ENCODE measurements at regions not wholly inside any gene's neighbourhood (a gene's known extent, or its start where the extent isn't known, plus 50 kb on each side); places are given as distances from the start of the nearest gene placed in this dataset.

DNA sequence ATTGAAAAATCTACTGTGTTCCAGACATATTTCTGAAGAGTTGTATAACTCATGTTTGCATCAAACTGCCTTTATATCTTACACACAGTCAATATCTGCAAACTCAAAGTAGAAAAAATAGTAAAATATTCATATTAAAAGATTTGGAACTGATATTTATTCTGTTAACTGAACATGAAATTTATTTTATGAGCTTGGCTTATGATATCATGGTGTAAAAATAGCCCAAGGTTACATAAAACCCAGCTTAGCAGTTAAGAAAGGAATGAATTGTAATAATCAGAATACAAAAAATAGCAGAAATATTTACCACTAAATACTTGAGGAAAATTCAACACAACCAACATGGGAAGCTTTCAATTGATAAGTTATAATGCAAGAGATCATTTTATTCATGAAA is 367.9 kb downstream of the FLRT2 start:
- H3K27ac ChIP-seq: no peak overlapping the region
- DNase-seq: no peak
- no peaks in the 10 kb centered on the region for H3K9me3 ChIP-seq
- TF ChIP-seq POLR2A (IDR thresholded peaks at IDR 0.05): no peak
- no peak for TF ChIP-seq CTCF (IDR thresholded peaks at IDR 0.05)
- ATAC-seq: no peak
- no peaks in the 10 kb centered on the region for H3K27me3 ChIP-seq
- H3K4me1 ChIP-seq: peaks cover 6% of the 10 kb centered on the region
- no peaks in the 10 kb centered on the region for H3K36me3 ChIP-seq (replicated peaks in 1 of 2; ENCODE audit: insufficient read depth in 1 of 2, low read depth in 2 of 2)
- no peak overlapping the region for H3K4me3 ChIP-seq
- intact Hi-C loops (cut with DNase I): no loop called here

- ATAC-seq (no peak), DNase-seq (no peak)
- Histone ChIP-seq H3K9me3 (no peaks in the 10 kb centered on the region), H3K4me3 (no peak overlapping the region), H3K4me1 (peaks cover 6% of the 10 kb centered on the region), H3K27me3 (no peaks in the 10 kb centered on the region), H3K27ac (no peak overlapping the region), H3K36me3 (replicated peaks in 1 of 2; ENCODE audit: insufficient read depth in 1 of 2, low read depth in 2 of 2) (no peaks in the 10 kb centered on the region)
- TF ChIP-seq CTCF (IDR thresholded peaks at IDR 0.05): no peak
- no peak for TF ChIP-seq POLR2A (IDR thresholded peaks at IDR 0.05)
- 68 to 72% methylated on average over 1 of the region's 1 CpG for WGBS, 2 donors
- intact Hi-C loops (cut with DNase I): no loop called here
Observed at GRCh38 chr14:85895603-85896002, 365.7 kb downstream of the FLRT2 start.

GRCh38 chr14:85892251-85892650 is 362.3 kb downstream of the FLRT2 start:
- Histone ChIP-seq H3K4me3 (no peak overlapping the region), H3K27me3 (no peaks in the 10 kb centered on the region), H3K27ac (no peak overlapping the region), H3K36me3 (replicated peaks in 1 of 2; ENCODE audit: insufficient read depth in 1 of 2, low read depth in 2 of 2) (no peaks in the 10 kb centered on the region), H3K9me3 (no peaks in the 10 kb centered on the region), H3K4me1 (no peaks in the 10 kb centered on the region)
- no peak for DNase-seq
- WGBS, 2 donors: 72 to 75% methylated on average over 4 of the region's 4 CpGs
- intact Hi-C loops (cut with DNase I): no loop called here
- TF ChIP-seq POLR2A (IDR thresholded peaks at IDR 0.05) (no peak), CTCF (IDR thresholded peaks at IDR 0.05) (no peak)
- ATAC-seq: no peak

GRCh38 chr14:85883966-85884365 is 354.0 kb downstream of the FLRT2 start:
- 68 to 77% methylated on average over 4 of the region's 4 CpGs for WGBS, 2 donors
- H3K4me1 ChIP-seq: no peaks in the 10 kb centered on the region
- H3K27me3 ChIP-seq: no peaks in the 10 kb centered on the region
- intact Hi-C loops (cut with DNase I): no loop called here
- no peaks in the 10 kb centered on the region for H3K36me3 ChIP-seq (replicated peaks in 1 of 2; ENCODE audit: insufficient read depth in 1 of 2, low read depth in 2 of 2)
- TF ChIP-seq CTCF (IDR thresholded peaks at IDR 0.05) (no peak), POLR2A (IDR thresholded peaks at IDR 0.05) (no peak)
- no peak overlapping the region for H3K4me3 ChIP-seq
- no peak overlapping the region for H3K27ac ChIP-seq
- H3K9me3 ChIP-seq: no peaks in the 10 kb centered on the region
- no peak for DNase-seq
- ATAC-seq: no peak

- TF ChIP-seq POLR2A (IDR thresholded peaks at IDR 0.05): no peak
- TF ChIP-seq CTCF (IDR thresholded peaks at IDR 0.05): no peak
- Histone ChIP-seq H3K4me3 (no peak overlapping the region), H3K27ac (no peak overlapping the region), H3K36me3 (replicated peaks in 1 of 2; ENCODE audit: insufficient read depth in 1 of 2, low read depth in 2 of 2) (no peaks in the 10 kb centered on the region), H3K9me3 (no peaks in the 10 kb centered on the region), H3K27me3 (no peaks in the 10 kb centered on the region), H3K4me1 (no peaks in the 10 kb centered on the region)
- ATAC-seq (no peak), DNase-seq (no peak)
- intact Hi-C loops (cut with DNase I): no loop called here
Observed at GRCh38 chr14:85883101-85883500, 353.2 kb downstream of the FLRT2 start.

Data from body of pancreas (tissue), 4 donors.